Amniotic epithelial cell (primary cell): ENCODE measurements at regions not wholly inside any gene's neighbourhood (a gene's known extent, or its start where the extent isn't known, plus 50 kb on each side); places are given as distances from the start of the nearest gene placed in this dataset.

Source experiments
- DNase-seq: peaks from one replicate; pipeline ENCODE4 v3.0.0-alpha.2; 2010; ENCODE audit warnings: low read depth

- no peak for DNase-seq
These were observed 256.7 kb upstream of the SETBP1 start for GRCh38 chr18:44423814-44424644.

GRCh38 chr18:44424645-44425035, 256.0 kb upstream of the SETBP1 start:
- no peak for DNase-seq

GRCh38 chr18:44425161-44425560, 255.5 kb upstream of the SETBP1 start:
- no peak for DNase-seq

GRCh38 chr18:44437603-44438002, 243.1 kb upstream of the SETBP1 start:
- no peak for DNase-seq

GRCh38 chr18:44450226-44450625, 230.5 kb upstream of the SETBP1 start:
- DNase-seq: no peak

GRCh38 chr18:44452346-44452745, 228.3 kb upstream of the SETBP1 start:
- no peak for DNase-seq

GRCh38 chr18:44453505-44453904, 227.2 kb upstream of the SETBP1 start:
- DNase-seq: no peak

- peak; percentile 27 for DNase-seq
These were observed 221.9 kb upstream of the SETBP1 start for GRCh38 chr18:44458777-44459176.

- peak; percentile 18 for DNase-seq
These were observed 216.1 kb upstream of the SETBP1 start for GRCh38 chr18:44464398-44465180.

- no peak for DNase-seq
These were observed 215.3 kb upstream of the SETBP1 start for GRCh38 chr18:44465381-44465841.

- DNase-seq: no peak
These were observed 213.7 kb upstream of the SETBP1 start for GRCh38 chr18:44466997-44467396.

- no peak for DNase-seq
These were observed 213.0 kb upstream of the SETBP1 start for GRCh38 chr18:44467718-44468117.

GRCh38 chr18:44473394-44474066, 207.2 kb upstream of the SETBP1 start:
- no peak for DNase-seq

- no peak for DNase-seq
These were observed 206.6 kb upstream of the SETBP1 start for GRCh38 chr18:44474067-44474411.

GRCh38 chr18:44474591-44474990, 206.1 kb upstream of the SETBP1 start:
- no peak for DNase-seq

- DNase-seq: no peak
These were observed 197.9 kb upstream of the SETBP1 start for GRCh38 chr18:44482761-44483160.

GRCh38 chr18:44495151-44495550, 185.5 kb upstream of the SETBP1 start:
- DNase-seq: no peak

- no peak for DNase-seq
These were observed 183.4 kb upstream of the SETBP1 start for GRCh38 chr18:44497311-44497710.

- DNase-seq: no peak
These were observed 182.8 kb upstream of the SETBP1 start for GRCh38 chr18:44497757-44498490.

GRCh38 chr18:44500808-44501610, 179.7 kb upstream of the SETBP1 start:
- no peak for DNase-seq

- DNase-seq: no peak
These were observed 178.5 kb upstream of the SETBP1 start for GRCh38 chr18:44502221-44502620.
